GM12891 (cell line): ENCODE measurements at regions not wholly inside any gene's neighbourhood (a gene's known extent, or its start where the extent isn't known, plus 50 kb on each side); places are given as distances from the start of the nearest gene placed in this dataset.

Experiments
- DNase-seq: peaks from one replicate; pipeline ENCODE4 v3.0.0; 2011; ENCODE audit warnings: low spot score; ENCODE audit not compliant: insufficient read length
- FAIRE-seq: peaks from 2 replicates; lab custom pipeline; 2011; peaks lifted over from hg19 to GRCh38; lab: Jason Lieb, UNC
- PAX5 ChIP-seq: IDR thresholded peaks from 2 replicates; pipeline ENCODE4 v1.6.1; 2011; ENCODE audit warnings: low read length, moderate library complexity, mild to moderate bottlenecking; ENCODE audit not compliant: insufficient read depth, severe bottlenecking
- POLR2A ChIP-seq: IDR thresholded peaks from 2 replicates; pipeline ENCODE4 v1.6.1; 2011; ENCODE audit warnings: low read depth, low read length, control low read depth
- POLR2AphosphoS5 ChIP-seq: IDR thresholded peaks from 2 replicates; pipeline ENCODE4 v1.6.1; 2011; ENCODE audit warnings: low read depth, low read length, control low read depth
- POU2F2 ChIP-seq: IDR thresholded peaks from 2 replicates; pipeline ENCODE4 v1.6.1; 2011; ENCODE audit warnings: low read depth, mild to moderate bottlenecking, control low read depth, low read length, moderate library complexity
- SPI1 ChIP-seq: IDR thresholded peaks from 2 replicates; pipeline ENCODE4 v1.6.1; 2011; ENCODE audit warnings: low read depth, low read length, control low read depth
- TAF1 ChIP-seq: IDR thresholded peaks from 2 replicates; pipeline ENCODE4 v1.6.1; 2011; ENCODE audit warnings: low read depth, low read length, control low read depth

- DNase-seq (no peak), FAIRE-seq (no peak)
- TF ChIP-seq POLR2AphosphoS5: no peak
- no peak for TF ChIP-seq POLR2A
- no peak for TF ChIP-seq SPI1
- no peak for TF ChIP-seq POU2F2
Observed at GRCh38 chr6:147873816-147874215, 365.3 kb downstream of the SAMD5 start.

- FAIRE-seq (no peak), DNase-seq (no peak)
- TF ChIP-seq POLR2AphosphoS5: no peak
Observed at GRCh38 chr6:147874322-147874721, 365.8 kb downstream of the SAMD5 start.

DNA sequence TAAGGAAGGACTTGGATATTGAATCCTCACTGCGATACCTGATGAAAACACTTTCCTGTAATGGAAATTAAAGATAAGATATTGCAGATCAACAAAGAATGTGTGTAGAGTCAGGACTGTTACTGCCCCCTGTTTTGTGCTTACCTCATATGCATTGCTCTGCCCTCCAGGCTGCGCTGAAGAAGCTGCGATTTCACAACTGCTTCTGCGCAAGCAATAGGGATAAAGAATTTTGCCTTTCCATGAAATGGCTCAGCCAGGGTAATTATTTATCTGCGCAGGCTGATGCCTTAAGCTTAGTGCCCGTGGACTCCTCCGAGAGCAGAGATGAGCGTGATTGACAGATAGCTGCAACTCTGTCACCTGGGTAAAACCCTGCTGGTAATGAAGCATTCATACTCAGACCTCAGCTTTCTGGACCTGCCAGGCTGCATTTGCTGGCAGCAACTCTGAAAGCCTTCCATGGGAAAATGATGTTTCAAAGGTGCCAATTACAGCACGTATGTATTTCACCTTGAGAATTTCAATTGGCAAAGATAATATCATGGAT is 370.6 kb downstream of the SAMD5 start:
- no peak for TF ChIP-seq POLR2A
- TF ChIP-seq POU2F2: no peak
- TF ChIP-seq POLR2AphosphoS5: no peak
- TF ChIP-seq TAF1: no peak
- no peak for TF ChIP-seq PAX5
- no peak for TF ChIP-seq SPI1
- DNase-seq (no peak), FAIRE-seq (no peak)

GRCh38 chr6:147881432-147881831 is 372.9 kb downstream of the SAMD5 start:
- FAIRE-seq: no peak
- no peak for TF ChIP-seq POLR2A
- no peak for TF ChIP-seq POU2F2
- DNase-seq: no peak

- no peak for DNase-seq
- FAIRE-seq: no peak
- no peak for TF ChIP-seq POLR2AphosphoS5
- no peak for TF ChIP-seq TAF1
- TF ChIP-seq PAX5: no peak
- TF ChIP-seq POLR2A: no peak
- no peak for TF ChIP-seq POU2F2
- TF ChIP-seq SPI1: no peak
Observed at GRCh38 chr6:147888374-147888773, 379.9 kb downstream of the SAMD5 start.

DNA sequence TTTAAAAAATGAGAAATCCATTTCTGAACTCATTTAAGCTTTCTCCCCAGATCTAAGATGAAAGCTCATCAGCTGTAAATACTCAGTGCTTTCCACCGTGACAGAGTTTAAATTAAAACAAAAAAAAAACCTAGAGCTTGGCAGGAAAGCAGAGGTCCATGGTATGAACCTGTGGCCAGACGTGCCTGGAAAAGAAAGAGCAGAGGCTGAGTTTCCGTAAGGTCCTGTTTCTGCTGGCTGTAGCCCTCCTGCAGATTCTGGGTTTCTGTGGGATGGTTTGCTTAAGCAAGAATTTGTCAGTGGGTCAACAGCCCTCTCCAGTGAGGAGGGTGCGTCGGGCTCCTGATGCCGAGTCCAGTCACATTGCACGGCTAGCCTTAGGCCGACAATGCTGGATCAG is 383.2 kb downstream of the SAMD5 start:
- no peak for DNase-seq
- TF ChIP-seq PAX5 (no peak), TAF1 (no peak), POU2F2 (no peak), POLR2AphosphoS5 (no peak), SPI1 (no peak), POLR2A (no peak)
- no peak for FAIRE-seq

- DNase-seq (no peak), FAIRE-seq (no peak)
- TF ChIP-seq POU2F2 (no peak), PAX5 (no peak), POLR2A (no peak), POLR2AphosphoS5 (no peak), TAF1 (no peak), SPI1 (no peak)
Observed at GRCh38 chr6:147892476-147892875, 384.0 kb downstream of the SAMD5 start.

- TF ChIP-seq PAX5: no peak
- no peak for TF ChIP-seq TAF1
- TF ChIP-seq POLR2AphosphoS5: no peak
- no peak for TF ChIP-seq SPI1
- TF ChIP-seq POLR2A: no peak
- TF ChIP-seq POU2F2: no peak
- no peak for FAIRE-seq
Observed at GRCh38 chr6:147895272-147895671, 386.8 kb downstream of the SAMD5 start.

GRCh38 chr6:147900247-147900830 is 391.8 kb downstream of the SAMD5 start:
- TF ChIP-seq POLR2A (no peak), POLR2AphosphoS5 (no peak), PAX5 (no peak), SPI1 (no peak), POU2F2 (no peak), TAF1 (no peak)
- FAIRE-seq (no peak), DNase-seq (no peak)

More at GRCh38 chr6:147895272-147895671, 386.8 kb downstream of the SAMD5 start:
- DNase-seq: no peak

GRCh38 chr6:147903321-147903720 is 394.8 kb downstream of the SAMD5 start:
- DNase-seq (no peak), FAIRE-seq (no peak)
- TF ChIP-seq POLR2AphosphoS5 (no peak), SPI1 (no peak), PAX5 (no peak), TAF1 (no peak), POLR2A (no peak), POU2F2 (no peak)
